ENCODE measurements at regions not wholly inside any gene's neighbourhood (a gene's known extent, or its start where the extent isn't known, plus 50 kb on each side); places are given as distances from the start of the nearest gene placed in this dataset.

- TF ChIP-seq CTCF (IDR thresholded peaks at IDR 0.05; ENCODE audit: low read depth, low read length) (no peak), POLR2A (IDR thresholded peaks at IDR 0.05; ENCODE audit: extremely low read depth, insufficient read length) (no peak), MAX (IDR thresholded peaks at IDR 0.05; ENCODE audit: low read depth, low read length) (no peak), MYC (IDR thresholded peaks at IDR 0.05; ENCODE audit: low read depth, low read length) (no peak)
These were observed 78.4 kb upstream of the CTTNBP2NL start for GRCh38 chr1:112317611-112318062.
